Thymus (tissue), 11 donors: ENCODE measurements at regions not wholly inside any gene's neighbourhood (a gene's known extent, or its start where the extent isn't known, plus 50 kb on each side); places are given as distances from the start of the nearest gene placed in this dataset.

Source experiments
- DNase-seq, 9 donors: peaks; one replicate each; pipeline ENCODE4 v3.0.0-alpha.2; 2013; ENCODE audit warnings: low spot score in 9 of 9, low read depth in 6 of 9, missing footprints in 1 of 9
- H3K27ac ChIP-seq, 2 donors: one replicate each; pipeline ENCODE4 v1.5.1; 2013; ENCODE audit warnings: control low read depth in 1 of 2, low read depth in 1 of 2, low read length in 1 of 2, mild to moderate bottlenecking in 1 of 2, moderate library complexity in 1 of 2
- H3K27me3 ChIP-seq, 2 donors: one replicate each; pipeline ENCODE4 v1.5.1; 2013; ENCODE audit warnings: low read length in 1 of 2; ENCODE audit not compliant: control insufficient read depth in 2 of 2, insufficient read depth in 1 of 2
- H3K36me3 ChIP-seq, 2 donors: one replicate each; pipeline ENCODE4 v1.5.1; 2013; ENCODE audit warnings: low read length in 1 of 2, mild to moderate bottlenecking in 1 of 2, moderate library complexity in 1 of 2; ENCODE audit not compliant: control insufficient read depth in 2 of 2, insufficient read depth in 2 of 2
- H3K4me1 ChIP-seq, 2 donors: one replicate each; pipeline ENCODE4 v1.5.1; 2013; ENCODE audit warnings: low read length in 2 of 2; ENCODE audit not compliant: control insufficient read depth in 2 of 2, insufficient read depth in 2 of 2
- H3K4me3 ChIP-seq, 2 donors: one replicate each; pipeline ENCODE4 v1.5.1; 2013; ENCODE audit warnings: low read length in 2 of 2, control low read depth in 1 of 2, mild to moderate bottlenecking in 1 of 2
- H3K9me3 ChIP-seq, 2 donors: one replicate each; pipeline ENCODE4 v1.5.1; 2013; ENCODE audit warnings: low read length in 1 of 2, mild to moderate bottlenecking in 1 of 2; ENCODE audit not compliant: control insufficient read depth in 2 of 2, insufficient read depth in 1 of 2
- WGBS: extraction: QIAGEN DNeasy Blood & Tissue Kit; methylation state at CpG from one replicate; pipeline ENCODE4 v1.1.7; 2013; 5-methylcytosine and 5-hydroxymethylcytosine counted together
- donor health status: healthy.

DNA sequence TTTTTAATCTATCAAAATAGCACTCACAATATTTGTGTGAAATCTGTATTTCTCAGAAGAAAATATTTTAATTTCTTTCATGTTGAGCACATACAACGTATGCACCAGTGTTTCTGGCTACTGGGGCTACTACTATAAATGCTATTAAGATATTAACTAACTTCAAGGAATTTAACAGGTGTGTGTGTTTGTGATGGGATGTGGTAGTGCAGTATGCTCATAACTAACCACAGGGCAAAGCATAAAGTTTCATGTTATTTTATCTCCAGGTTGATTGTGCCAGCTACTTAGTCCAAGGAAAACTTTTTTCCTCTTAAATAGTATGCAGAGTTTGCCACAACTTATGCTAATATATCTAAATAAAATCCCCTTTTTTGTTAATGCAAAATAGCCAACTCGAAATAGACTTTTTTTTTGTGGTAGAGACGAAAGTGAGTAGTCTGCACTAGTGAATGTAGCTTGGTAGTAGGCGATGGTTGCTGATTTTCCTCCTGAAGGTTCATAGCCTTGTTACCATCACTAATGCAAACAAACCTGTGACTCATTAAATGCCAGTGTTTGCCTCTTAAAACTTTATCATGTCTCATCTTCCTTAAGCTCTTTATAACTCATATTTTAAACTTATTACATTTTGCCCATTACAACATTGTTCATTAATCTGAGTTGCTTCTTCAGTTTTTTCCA is 565.5 kb upstream of the ANO3 start:
- 85% methylated on average over 4 of the region's 4 CpGs for WGBS
- Histone ChIP-seq H3K27ac (no peak overlapping the region), H3K27me3 (no peaks in the 10 kb centered on the region), H3K36me3 (no peaks in the 10 kb centered on the region), H3K9me3 (no peaks in the 10 kb centered on the region), H3K4me3 (no peak overlapping the region), H3K4me1 (no peaks in the 10 kb centered on the region)
- no peak for DNase-seq

DNA sequence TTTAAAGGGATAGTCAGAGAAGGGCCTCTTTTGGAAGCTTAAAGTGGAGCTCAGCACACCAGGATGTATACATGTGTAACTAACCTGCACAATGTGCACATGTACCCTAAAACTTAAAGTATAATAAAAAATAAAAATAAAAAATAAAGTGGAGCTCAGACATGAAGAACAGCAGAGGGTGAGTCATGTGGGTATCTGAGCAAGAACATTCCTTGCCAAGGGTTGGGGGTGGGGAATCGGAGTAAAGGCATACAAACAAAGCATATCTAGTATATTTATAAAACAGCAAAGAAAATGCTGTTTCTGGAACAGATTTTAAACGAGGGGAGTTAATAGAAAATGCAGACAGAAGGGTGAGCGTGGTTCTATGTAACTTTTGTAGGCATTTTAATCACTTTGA is 562.6 kb upstream of the ANO3 start:
- H3K4me3 ChIP-seq = no peak overlapping the region
- H3K9me3 ChIP-seq = no peaks in the 10 kb centered on the region
- DNase-seq = no peak
- H3K36me3 ChIP-seq = no peaks in the 10 kb centered on the region
- WGBS = 80% methylated on average over 3 of the region's 3 CpGs
- no peaks in the 10 kb centered on the region for H3K27me3 ChIP-seq
- H3K27ac ChIP-seq = no peak overlapping the region
- H3K4me1 ChIP-seq = no peaks in the 10 kb centered on the region

DNA sequence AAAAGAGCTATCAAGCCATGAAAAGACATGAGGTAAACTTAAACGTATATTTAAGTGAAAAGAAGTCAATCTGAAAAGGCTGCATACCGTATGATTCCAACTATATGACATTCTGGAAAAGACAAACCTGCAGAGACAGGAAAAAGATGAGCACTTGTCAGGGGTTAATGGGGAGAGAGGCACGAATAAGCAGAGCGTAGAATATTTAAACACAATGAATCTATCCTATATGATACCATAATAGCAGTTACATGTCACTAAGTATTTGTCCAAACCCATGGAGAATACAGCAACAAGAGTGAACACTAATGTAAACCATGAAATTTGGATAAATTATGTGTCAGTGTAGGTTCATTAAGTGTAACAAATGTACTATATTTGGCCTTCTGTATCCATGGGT is 560.3 kb upstream of the ANO3 start:
- DNase-seq = no peak
- Histone ChIP-seq H3K9me3 (no peaks in the 10 kb centered on the region), H3K4me3 (no peak overlapping the region), H3K36me3 (no peaks in the 10 kb centered on the region), H3K27ac (no peak overlapping the region), H3K4me1 (no peaks in the 10 kb centered on the region), H3K27me3 (no peaks in the 10 kb centered on the region)
- WGBS = 89% methylated on average over 4 of the region's 4 CpGs

DNA sequence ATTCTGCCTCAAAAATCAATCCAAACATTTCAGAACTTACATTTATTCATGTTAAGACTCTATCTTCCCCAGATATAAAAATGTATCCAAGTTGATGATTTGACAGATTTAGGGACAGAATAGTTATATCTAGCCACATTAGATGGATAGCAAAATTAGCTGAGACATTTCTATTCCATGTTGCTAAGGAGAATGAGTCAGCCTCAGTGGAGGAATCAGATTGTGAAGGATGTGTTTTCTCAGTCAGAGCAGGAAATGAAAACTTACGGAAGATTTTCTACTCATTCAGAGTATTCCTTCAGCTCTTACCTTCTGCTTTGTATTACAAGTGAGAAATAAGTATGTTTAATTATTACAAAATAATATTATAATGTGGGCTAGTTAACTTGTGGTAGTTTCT is 556.3 kb upstream of the ANO3 start:
- H3K27me3 ChIP-seq = no peaks in the 10 kb centered on the region
- WGBS = 86% methylated on average over 1 of the region's 1 CpG
- no peaks in the 10 kb centered on the region for H3K9me3 ChIP-seq
- no peaks in the 10 kb centered on the region for H3K4me1 ChIP-seq
- DNase-seq = no peak
- no peak overlapping the region for H3K4me3 ChIP-seq
- no peak overlapping the region for H3K27ac ChIP-seq
- no peaks in the 10 kb centered on the region for H3K36me3 ChIP-seq

DNA sequence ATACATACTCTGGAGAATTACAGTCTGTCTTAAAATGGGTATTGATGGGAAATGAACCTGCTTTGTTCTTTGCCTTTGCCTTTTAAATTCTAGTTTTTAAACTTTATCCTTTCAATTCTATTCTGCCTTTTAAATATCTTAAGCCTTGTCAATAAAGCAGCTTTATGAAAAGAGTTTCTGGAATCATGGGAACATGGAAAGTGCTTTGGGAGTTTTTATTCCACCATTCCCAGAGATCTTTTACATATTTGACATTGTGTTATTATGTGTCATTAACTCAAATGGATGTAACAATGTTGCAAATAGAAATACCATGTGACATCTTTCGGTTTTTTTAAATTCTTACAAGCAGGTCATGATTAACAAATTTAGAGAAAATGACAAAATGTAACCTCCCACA is 555.7 kb upstream of the ANO3 start:
- no peaks in the 10 kb centered on the region for H3K4me1 ChIP-seq

DNA sequence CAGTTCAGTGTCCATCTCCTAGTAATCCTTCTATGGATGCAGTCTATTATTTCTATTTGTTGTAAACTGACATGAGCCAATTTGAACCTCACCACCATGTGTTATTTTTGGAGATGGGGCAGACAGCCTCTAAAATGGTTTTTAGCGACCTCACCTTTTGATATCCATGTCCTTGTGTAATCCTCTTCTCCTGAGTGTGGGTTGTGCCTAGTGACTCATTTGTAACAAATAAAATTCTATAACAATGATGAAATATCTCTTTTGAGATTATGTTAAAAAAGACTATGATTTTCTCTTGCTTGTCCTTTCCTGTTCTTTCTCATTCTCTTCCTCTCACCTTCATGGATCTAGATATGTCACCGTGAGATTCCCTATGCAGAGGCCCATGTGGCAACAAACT is 554.6 kb upstream of the ANO3 start:
- no peaks in the 10 kb centered on the region for H3K4me1 ChIP-seq
- H3K4me3 ChIP-seq = no peak overlapping the region
- no peak for DNase-seq
- H3K36me3 ChIP-seq = no peaks in the 10 kb centered on the region
- H3K27me3 ChIP-seq = no peaks in the 10 kb centered on the region
- 65% methylated on average over 2 of the region's 2 CpGs for WGBS
- no peaks in the 10 kb centered on the region for H3K9me3 ChIP-seq
- H3K27ac ChIP-seq = no peak overlapping the region

More for the DNA sequence above, 555.7 kb upstream of the ANO3 start:
- no peak for DNase-seq
- Histone ChIP-seq H3K27ac (no peak overlapping the region), H3K9me3 (no peaks in the 10 kb centered on the region), H3K27me3 (no peaks in the 10 kb centered on the region), H3K36me3 (no peaks in the 10 kb centered on the region), H3K4me3 (no peak overlapping the region)
- 92% methylated on average over 1 of the region's 1 CpG for WGBS

DNA sequence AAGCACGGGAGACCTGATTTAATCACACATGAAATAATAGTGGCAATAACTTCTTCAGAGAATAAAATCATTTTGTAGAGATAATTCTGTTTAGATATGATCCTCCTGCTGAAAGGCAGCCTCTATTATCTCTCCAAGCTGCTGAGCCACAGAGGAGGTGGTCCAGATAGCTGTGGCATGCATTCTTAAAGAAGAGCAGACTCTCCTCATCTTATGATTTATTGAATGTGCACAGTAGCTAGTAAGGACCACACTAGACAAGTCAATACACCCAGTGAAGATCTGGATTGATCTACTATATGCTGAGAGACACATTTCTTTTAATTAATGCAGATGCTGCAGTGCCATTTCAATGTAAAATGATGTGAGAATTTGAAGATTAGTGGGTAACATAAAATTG is 552.9 kb upstream of the ANO3 start:
- Histone ChIP-seq H3K36me3 (no peaks in the 10 kb centered on the region), H3K27ac (no peak overlapping the region), H3K4me3 (no peak overlapping the region), H3K4me1 (no peaks in the 10 kb centered on the region), H3K27me3 (no peaks in the 10 kb centered on the region), H3K9me3 (no peaks in the 10 kb centered on the region)
- WGBS = 95% methylated on average over 1 of the region's 1 CpG
- DNase-seq = no peak

DNA sequence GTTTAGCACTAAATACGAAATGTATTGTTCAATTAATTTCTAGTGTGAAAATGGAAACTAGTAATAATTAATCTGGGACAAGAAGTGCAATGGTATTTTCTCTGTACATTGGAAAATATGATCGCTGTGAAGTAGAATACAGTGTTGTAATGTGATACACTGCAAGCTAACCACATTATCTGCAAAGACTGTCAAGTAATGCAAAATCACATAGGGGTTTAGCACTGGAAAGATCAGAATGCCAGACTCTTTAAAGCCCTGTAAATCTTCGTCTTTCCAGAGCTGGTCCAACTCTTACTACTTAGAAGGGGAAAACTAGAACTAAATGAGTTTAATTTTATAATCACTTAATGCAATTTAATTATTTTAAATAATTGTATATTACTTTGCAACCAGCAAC is 544.5 kb upstream of the ANO3 start:
- Histone ChIP-seq H3K27ac (no peak overlapping the region), H3K4me3 (no peak overlapping the region), H3K9me3 (no peaks in the 10 kb centered on the region), H3K36me3 (no peaks in the 10 kb centered on the region), H3K4me1 (no peaks in the 10 kb centered on the region), H3K27me3 (no peaks in the 10 kb centered on the region)
- no peak for DNase-seq
- WGBS = 59% methylated on average over 3 of the region's 3 CpGs

DNA sequence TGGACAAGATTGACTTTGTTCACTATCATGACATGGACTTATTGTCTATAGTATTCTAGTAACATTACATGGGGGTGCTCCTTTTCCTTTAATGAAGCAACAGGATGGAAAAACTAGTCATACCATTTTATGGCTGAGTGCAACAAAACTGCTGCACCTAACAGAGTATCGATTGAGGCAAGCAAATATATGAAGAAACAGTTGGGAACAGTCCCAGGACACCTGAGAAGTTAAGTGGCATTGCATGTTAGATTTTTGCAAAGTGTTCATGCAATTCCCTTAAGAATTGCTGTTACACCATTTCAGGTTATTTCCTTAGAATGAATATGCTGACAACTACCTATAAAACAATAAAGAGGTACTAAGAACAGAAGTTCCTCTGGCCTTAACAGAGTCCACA is 541.5 kb upstream of the ANO3 start:
- DNase-seq = no peak
- H3K27me3 ChIP-seq = no peaks in the 10 kb centered on the region
- no peaks in the 10 kb centered on the region for H3K9me3 ChIP-seq
- no peaks in the 10 kb centered on the region for H3K36me3 ChIP-seq
- WGBS = 85% methylated on average over 1 of the region's 1 CpG
- no peaks in the 10 kb centered on the region for H3K4me1 ChIP-seq
- no peak overlapping the region for H3K27ac ChIP-seq
- no peak overlapping the region for H3K4me3 ChIP-seq

DNA sequence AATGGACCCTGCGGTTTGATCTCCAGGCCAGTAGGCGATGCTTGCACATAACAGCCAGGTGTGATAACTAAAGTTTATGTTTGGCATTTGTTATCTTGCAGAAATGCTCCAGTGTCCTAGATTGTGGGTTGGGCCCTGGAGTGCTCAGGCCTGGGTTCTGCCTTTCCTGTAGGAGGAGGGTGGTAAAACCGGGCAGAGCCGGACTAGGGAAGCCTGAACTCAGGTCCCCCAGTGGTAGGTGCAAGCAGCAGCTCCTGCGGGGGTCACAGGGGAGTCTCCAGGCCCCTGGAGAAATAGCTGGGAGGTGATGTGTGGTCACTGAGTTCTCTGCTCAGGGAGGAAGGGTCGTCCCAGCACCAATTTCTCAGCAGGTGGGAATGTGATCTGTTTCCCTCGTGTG is 538.3 kb upstream of the ANO3 start:
- WGBS = 86% methylated on average over 7 of the region's 7 CpGs

More for the DNA sequence above, 538.3 kb upstream of the ANO3 start:
- Histone ChIP-seq H3K27ac (no peak overlapping the region), H3K36me3 (no peaks in the 10 kb centered on the region), H3K4me1 (no peaks in the 10 kb centered on the region), H3K9me3 (no peaks in the 10 kb centered on the region), H3K4me3 (no peak overlapping the region), H3K27me3 (no peaks in the 10 kb centered on the region)
- no peak for DNase-seq
